HepG2 (cell line): ENCODE measurements at regions not wholly inside any gene's neighbourhood (a gene's known extent, or its start where the extent isn't known, plus 50 kb on each side); places are given as distances from the start of the nearest gene placed in this dataset.

ENCODE experiments used
- ATAC-seq: fragments of 200-7000 bp; cut with Tn5 transposase; 3 replicates; pipeline ENCODE4 v1.9.1; 2020; ENCODE audit warnings: mild to moderate bottlenecking, moderate library complexity
- BruUV-seq: library from RNA; stranded (reverse); fragments of 400-500 nt; replicated peaks from 2 replicates; lab custom pipeline; 2021; lab: Mats Ljungman, UMichigan
- CTCF ChIA-PET: fragments of 300-600 bp; formaldehyde crosslinking; extraction: SDS; loops from one replicate; lab custom pipeline; 2021; ENCODE audit warnings: low total read pairs, inconsistent platforms, low intra/inter-chr PET ratio; lab: Yijun Ruan, JAX
- POLR2A ChIA-PET: fragments of 350-600 bp; sonication (Branson Sonifier 250); formaldehyde crosslinking; loops from one replicate; lab custom pipeline; 2020; ENCODE audit warnings: antibody characterized with exemption, inconsistent platforms; lab: Yijun Ruan, JAX
- DNase-seq: peaks from one replicate; pipeline ENCODE4 v3.0.0-alpha.2; 2015; ENCODE audit warnings: low spot score
- FAIRE-seq: peaks from 3 replicates; lab custom pipeline; 2011; peaks lifted over from hg19 to GRCh38; lab: Jason Lieb, UNC
- H2AFZ ChIP-seq: one replicate; pipeline ENCODE4 v1.6.1; 2011; ENCODE audit warnings: low read length, inconsistent platforms
- H3K27ac ChIP-seq: fragments of 300-600 bp; 3 replicates; pipeline ENCODE4 v1.8.0; 2011; ENCODE audit warnings: mixed run types, mild to moderate bottlenecking, mixed read lengths, low read length, inconsistent platforms; ENCODE audit not compliant: insufficient read depth; ENCODE audit errors: extremely low read length
- H3K27me3 ChIP-seq, 2 experiments: fragments of 200-600 bp in 1 of 2; 2 replicates in 1 of 2; 3 replicates in 1 of 2; pipeline versions ENCODE4 v1.6.0 to v1.8.0; 2011; ENCODE audit warnings: low read length in 2 of 2, mild to moderate bottlenecking in 2 of 2, moderate library complexity in 2 of 2, inconsistent platforms in 1 of 2; ENCODE audit not compliant: insufficient read depth in 2 of 2, control insufficient read depth in 1 of 2
- H3K36me3 ChIP-seq, 2 experiments: fragments of 200-600 bp in 1 of 2; replicated peaks in 1 of 2; 2 replicates in 1 of 2; 3 replicates in 1 of 2; pipeline versions ENCODE4 v1.5.1 to v1.8.0; 2011; ENCODE audit warnings: low read length in 2 of 2, inconsistent platforms in 1 of 2; ENCODE audit not compliant: insufficient read depth in 2 of 2, control insufficient read depth in 1 of 2
- H3K4me1 ChIP-seq: 2 replicates; pipeline ENCODE4 v1.5.1; 2012; ENCODE audit warnings: low read length, inconsistent platforms; ENCODE audit not compliant: insufficient read depth
- H3K4me2 ChIP-seq: 2 replicates; pipeline ENCODE4 v1.6.0; 2011; ENCODE audit warnings: low read depth, low read length, inconsistent platforms
- H3K4me3 ChIP-seq, 3 experiments: fragments of 200-600 bp in 1 of 3; sonication (generic), shearing (Covaris generic) in 1 of 3; replicated peaks in 1 of 3; 2 replicates each; pipeline ENCODE4 v1.5.1; 2011 to 2016; ENCODE audit warnings: low read length in 3 of 3, inconsistent platforms in 2 of 3, low read depth in 2 of 3, mild to moderate bottlenecking in 2 of 3, control low read depth in 1 of 3, mixed read lengths in 1 of 3; ENCODE audit not compliant: insufficient read depth in 1 of 3
- H3K79me2 ChIP-seq: one replicate; pipeline ENCODE4 v1.6.1; 2011; ENCODE audit warnings: low read length, inconsistent platforms; ENCODE audit not compliant: insufficient read depth
- H3K9ac ChIP-seq: 2 replicates; pipeline ENCODE4 v1.6.0; 2011; ENCODE audit warnings: mild to moderate bottlenecking, low read depth, low read length, inconsistent platforms; ENCODE audit not compliant: insufficient read depth
- H3K9me3 ChIP-seq: 2 replicates; pipeline ENCODE4 v1.5.1; 2012; ENCODE audit warnings: mild to moderate bottlenecking, low read length
- H4K20me1 ChIP-seq: 2 replicates; pipeline ENCODE4 v1.6.0; 2011; ENCODE audit warnings: inconsistent platforms, mild to moderate bottlenecking, low read length, moderate library complexity; ENCODE audit not compliant: insufficient read depth
- DDIT3 ChIP-seq: sonication (generic); formaldehyde crosslinking; IDR thresholded peaks from 2 replicates; pipeline ENCODE4 v1.4.0; 2020; ENCODE audit warnings: mild to moderate bottlenecking, missing genetic modification reagents
- FOSL2 ChIP-seq: sonication (generic); formaldehyde crosslinking; IDR thresholded peaks from 2 replicates; pipeline ENCODE4 v1.4.0; 2020; ENCODE audit warnings: missing genetic modification reagents
- GRHL1 ChIP-seq: sonication (generic); formaldehyde crosslinking; conservative IDR thresholded peaks from 2 replicates; pipeline ENCODE4 v1.8.0; 2022; ENCODE audit warnings: missing genetic modification reagents
- KDM2A ChIP-seq: sonication (generic); formaldehyde crosslinking; IDR thresholded peaks from 2 replicates; pipeline ENCODE4 v1.4.0; 2020; ENCODE audit warnings: low read depth, missing genetic modification reagents, borderline replicate concordance
- MLLT10 ChIP-seq: sonication (generic); formaldehyde crosslinking; IDR thresholded peaks from 2 replicates; pipeline ENCODE4 v1.4.0; 2020; ENCODE audit warnings: missing genetic modification reagents
- MXD1 ChIP-seq: sonication (generic); formaldehyde crosslinking; IDR thresholded peaks from 2 replicates; pipeline ENCODE4 v1.4.0; 2020; ENCODE audit warnings: mild to moderate bottlenecking, missing genetic modification reagents
- PCBP1 ChIP-seq: fragments of 200-400 bp; formaldehyde crosslinking; IDR thresholded peaks from 2 replicates; pipeline ENCODE4 v1.6.1; 2017; ENCODE audit warnings: mild to moderate bottlenecking, low read depth, low read length, borderline replicate concordance
- PLRG1 ChIP-seq: fragments of 450-650 bp; conservative IDR thresholded peaks from 2 replicates; pipeline ENCODE4 v1.6.1; 2016
- ZFP36L1 ChIP-seq: sonication (generic); formaldehyde crosslinking; IDR thresholded peaks from 2 replicates; pipeline ENCODE4 v1.8.0; 2022; ENCODE audit warnings: mild to moderate bottlenecking, missing genetic modification reagents, moderate library complexity
- ZKSCAN1 ChIP-seq: fragments of 150-350 bp; IDR thresholded peaks from 2 replicates; pipeline ENCODE4 v1.6.1; 2014; ENCODE audit warnings: low read length
- ZNF3 ChIP-seq: IDR thresholded peaks from 2 replicates; pipeline ENCODE4 v1.7.0; 2017; ENCODE audit warnings: inconsistent platforms
- ZNF451 ChIP-seq: sonication (generic); formaldehyde crosslinking; IDR thresholded peaks from 2 replicates; pipeline ENCODE4 v1.5.0; 2020; ENCODE audit warnings: mild to moderate bottlenecking, missing genetic modification reagents
- ZNF589 ChIP-seq: sonication (generic); formaldehyde crosslinking; conservative IDR thresholded peaks from 2 replicates; pipeline ENCODE4 v1.8.0; 2022; ENCODE audit warnings: mild to moderate bottlenecking, moderate library complexity, missing genetic modification reagents
- ZNF674 ChIP-seq: sonication (generic); formaldehyde crosslinking; IDR thresholded peaks from 2 replicates; pipeline ENCODE4 v1.5.0; 2020; ENCODE audit warnings: low read depth, mild to moderate bottlenecking, missing genetic modification reagents
- ZNF7 ChIP-seq: IDR thresholded peaks from 2 replicates; pipeline ENCODE4 v1.6.1; 2016; ENCODE audit warnings: missing biosample characterization, missing genetic modification reagents
- ZNF800 ChIP-seq: sonication (generic); formaldehyde crosslinking; IDR thresholded peaks from 2 replicates; pipeline ENCODE4 v1.4.0; 2020; ENCODE audit warnings: missing genetic modification reagents
- WGBS: methylation state at CpG from one replicate; pipeline ENCODE4 v1.1.6; 2017; ENCODE audit warnings: low lambda C conversion rate; 5-methylcytosine and 5-hydroxymethylcytosine counted together
- in situ Hi-C: cut with HindIII; loops from 2 replicates; pipeline ENCODE4 v1.10.0; 2017; ENCODE audit warnings: low pct_unique_long_range_greater_than_20kb; ENCODE audit not compliant: extremely low pct_ligation_motif_present
- intact Hi-C: fragments of 100-400 bp; cut with micrococcal nuclease; formaldehyde crosslinking; loops from one replicate; pipeline ENCODE4 v1.10.0; 2022; ENCODE audit not compliant: unreplicated experiment

GRCh38 chr6:96723362-96723761 is 113.9 kb downstream of the GPR63 start:
- CTCF ChIA-PET: no interaction called here
- no peak for FAIRE-seq
- TF ChIP-seq ZFP36L1 (CRISPR knock-in tag) (no peak), FOSL2 (CRISPR knock-in tag) (no peak), DDIT3 (no peak), MXD1 (CRISPR knock-in tag) (no peak), PCBP1 (no peak), ZNF674 (CRISPR knock-in tag) (no peak), ZNF3 (CRISPR knock-in tag) (no peak), ZNF7 (CRISPR knock-in tag) (no peak), ZNF451 (CRISPR knock-in tag) (no peak), ZNF589 (CRISPR knock-in tag) (no peak)
- H3K9ac ChIP-seq: no peak overlapping the region
- WGBS: 83% methylated on average over 1 of the region's 1 CpG
- no TSS peak for BruUV-seq
- H3K4me1 ChIP-seq: no peaks in the 10 kb centered on the region
- POLR2A ChIA-PET: no interaction called here
- no peaks in the 10 kb centered on the region for H3K9me3 ChIP-seq
- H4K20me1 ChIP-seq: no peaks in the 10 kb centered on the region
- in situ Hi-C loops: no loop called here
- no peaks in the 10 kb centered on the region; a peak in 1 of 5 replicates for H3K27me3 ChIP-seq
- intact Hi-C loops: no loop called here
- H3K4me2 ChIP-seq: no peak overlapping the region
- no peak overlapping the region for H3K4me3 ChIP-seq
- no peaks in the 10 kb centered on the region for H3K79me2 ChIP-seq
- no peaks in the 10 kb centered on the region for H3K36me3 ChIP-seq
- ATAC-seq: no peak
- no peak for DNase-seq
- no peak overlapping the region for H2AFZ ChIP-seq
- H3K27ac ChIP-seq: no peak overlapping the region

- intact Hi-C loops: no loop called here
- no peaks in the 10 kb centered on the region for H3K79me2 ChIP-seq
- H3K4me2 ChIP-seq: no peak overlapping the region
- no TSS peak for BruUV-seq
- ATAC-seq (no peak), DNase-seq (no peak), FAIRE-seq (no peak)
- no peaks in the 10 kb centered on the region for H3K9me3 ChIP-seq
- H3K36me3 ChIP-seq: no peaks in the 10 kb centered on the region
- ChIA-PET POLR2A (no interaction called here), CTCF (no interaction called here)
- WGBS: 2% methylated on average over 2 of the region's 2 CpGs
- H3K4me1 ChIP-seq: no peaks in the 10 kb centered on the region
- H2AFZ ChIP-seq: no peak overlapping the region
- in situ Hi-C loops: no loop called here
- H3K4me3 ChIP-seq: no peak overlapping the region
- H4K20me1 ChIP-seq: no peaks in the 10 kb centered on the region
- no peak overlapping the region for H3K27ac ChIP-seq
- H3K27me3 ChIP-seq: no peaks in the 10 kb centered on the region; a peak in 1 of 5 replicates
- H3K9ac ChIP-seq: no peak overlapping the region
- TF ChIP-seq ZKSCAN1 (no peak), ZNF800 (no peak), PLRG1 (no peak), KDM2A (no peak), MLLT10 (no peak), GRHL1 (no peak)
Measured at GRCh38 chr6:96721227-96721626, 116.0 kb downstream of the GPR63 start.
